Testis (tissue), 2 donors: ENCODE measurements at regions not wholly inside any gene's neighbourhood (a gene's known extent, or its start where the extent isn't known, plus 50 kb on each side); places are given as distances from the start of the nearest gene placed in this dataset.

Experiments used
- DNase-seq: peaks from one replicate; pipeline ENCODE4 v3.0.0-alpha.2; 2019
- H3K27ac ChIP-seq, 2 donors: fragments of 200-600 bp; sonication (generic); one replicate each; pipeline ENCODE4 v1.5.1; 2019
- H3K27me3 ChIP-seq: fragments of 200-600 bp; sonication (generic); one replicate; pipeline ENCODE4 v1.5.1; 2019
- H3K36me3 ChIP-seq: fragments of 200-600 bp; sonication (generic); one replicate; pipeline ENCODE4 v1.5.1; 2017; ENCODE audit warnings: low read depth; ENCODE audit errors: missing control alignments
- H3K4me1 ChIP-seq: fragments of 200-600 bp; sonication (generic); one replicate; pipeline ENCODE4 v1.5.1; 2019
- H3K4me3 ChIP-seq, 2 donors: fragments of 200-600 bp; sonication (generic); one replicate each; pipeline ENCODE4 v1.5.1; 2017 to 2019
- H3K9me3 ChIP-seq: fragments of 200-600 bp; sonication (generic); one replicate; pipeline ENCODE4 v1.5.1; 2017
- CTCF ChIP-seq, 3 experiments: fragments of 450-650 bp in 2 of 3; fragments of 200-600 bp in 1 of 3; sonication (generic) in 1 of 3; IDR thresholded peaks; one replicate each; pipeline ENCODE4 v1.5.1; 2016 to 2019; ENCODE audit warnings: antibody characterized with exemption in 3 of 3, mild to moderate bottlenecking in 2 of 3, moderate library complexity in 1 of 3
- POLR2A ChIP-seq: fragments of 450-650 bp; IDR thresholded peaks from one replicate; pipeline ENCODE4 v1.6.1; 2017; ENCODE audit warnings: antibody characterized with exemption, mild to moderate bottlenecking, moderate library complexity
- WGBS, 2 donors: methylation state at CpG; one replicate each; pipeline ENCODE4 v1.1.5; 2018; 5-methylcytosine and 5-hydroxymethylcytosine counted together
- intact Hi-C: fragments of 100-400 bp; cut with DNase I; formaldehyde crosslinking; loops from one replicate; pipeline ENCODE4 v1.15.1; 2023; ENCODE audit warnings: low total_unique reads

DNA sequence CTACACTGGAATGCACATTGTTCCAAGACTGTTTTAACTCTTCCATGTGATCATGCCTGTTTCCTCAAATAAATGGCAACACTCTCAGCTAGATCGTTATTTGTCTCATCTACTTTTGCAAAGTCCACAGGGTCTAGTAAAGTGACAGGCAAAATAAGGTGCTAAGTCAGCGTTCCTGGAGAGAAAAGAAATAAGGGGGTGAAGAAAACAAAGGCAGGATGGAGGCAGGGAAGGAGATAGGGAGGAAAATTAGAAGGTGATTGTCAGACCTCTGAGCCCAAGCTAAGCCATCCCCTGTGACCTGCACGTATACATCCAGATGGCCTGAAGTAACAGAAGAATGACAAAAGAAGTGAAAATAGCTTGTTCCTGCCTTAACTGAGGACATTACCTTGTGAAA, 132.1 kb downstream of the RAB38 start:
- Histone ChIP-seq H3K27ac (no peak overlapping the region), H3K9me3 (no peaks in the 10 kb centered on the region), H3K4me1 (no peaks in the 10 kb centered on the region), H3K27me3 (no peaks in the 10 kb centered on the region), H3K4me3 (no peak overlapping the region), H3K36me3 (no peaks in the 10 kb centered on the region)
- TF ChIP-seq CTCF (IDR thresholded peaks at IDR 0.05) (no peak), POLR2A (no peak)
- WGBS, 2 donors, result 51 to 65% methylated on average over 3 of the region's 3 CpGs
- intact Hi-C loops, result no loop called here
- no peak for DNase-seq

DNA sequence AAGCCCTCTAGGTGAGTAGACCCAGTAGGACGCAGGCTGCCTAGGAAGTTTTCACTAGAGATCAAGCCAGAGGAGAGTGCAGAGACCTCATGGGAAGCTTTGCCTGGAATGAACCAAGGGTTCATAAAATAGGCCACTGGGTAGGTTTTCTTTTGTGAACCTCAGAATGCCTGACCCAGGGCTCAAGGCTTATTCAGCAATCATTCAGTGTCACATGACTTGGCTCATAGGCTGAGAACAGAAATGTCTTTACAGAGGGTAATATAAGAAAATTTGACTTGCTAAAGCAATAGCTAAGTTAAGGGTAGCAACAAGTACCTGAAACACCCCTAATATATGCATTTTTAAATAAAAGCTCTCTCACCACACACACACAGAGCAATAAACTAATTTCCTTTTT, 132.6 kb downstream of the RAB38 start:
- no peak for DNase-seq
- intact Hi-C loops, result no loop called here
- 67 to 77% methylated on average over 1 of the region's 1 CpG for WGBS, 2 donors

GRCh38 chr11:88042238-88042637, 133.0 kb downstream of the RAB38 start:
- Histone ChIP-seq H3K27ac (no peak overlapping the region), H3K4me1 (no peaks in the 10 kb centered on the region), H3K36me3 (no peaks in the 10 kb centered on the region), H3K4me3 (no peak overlapping the region), H3K9me3 (no peaks in the 10 kb centered on the region), H3K27me3 (no peaks in the 10 kb centered on the region)
- WGBS, 2 donors, result 73 to 87% methylated on average over 2 of the region's 2 CpGs
- intact Hi-C loops, result no loop called here
- TF ChIP-seq POLR2A, result no peak
- no peak for TF ChIP-seq CTCF (IDR thresholded peaks at IDR 0.05)
- no peak for DNase-seq

More for the DNA sequence above, 132.6 kb downstream of the RAB38 start:
- TF ChIP-seq CTCF (IDR thresholded peaks at IDR 0.05) (no peak), POLR2A (no peak)
- Histone ChIP-seq H3K36me3 (no peaks in the 10 kb centered on the region), H3K9me3 (no peaks in the 10 kb centered on the region), H3K27me3 (no peaks in the 10 kb centered on the region), H3K4me1 (no peaks in the 10 kb centered on the region), H3K27ac (no peak overlapping the region), H3K4me3 (no peak overlapping the region)

DNA sequence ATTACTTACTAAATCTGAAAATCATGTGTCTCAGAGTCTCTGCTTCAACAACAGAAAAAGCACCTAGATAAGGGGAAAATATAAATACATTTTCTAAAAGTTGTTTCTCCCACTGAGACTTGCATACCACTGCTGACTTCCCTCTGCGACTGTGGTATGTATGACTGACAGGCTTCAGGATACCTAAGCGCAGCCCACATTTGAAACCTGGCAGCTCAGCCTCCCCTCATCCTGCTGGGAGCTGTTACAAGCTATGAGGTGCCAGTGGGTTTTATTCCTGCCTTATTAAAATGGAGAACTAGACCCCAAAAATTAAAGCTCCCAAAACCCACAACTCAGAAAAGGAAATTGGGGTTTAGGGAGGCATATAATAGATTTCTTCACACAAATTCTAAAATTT, 133.6 kb downstream of the RAB38 start:
- TF ChIP-seq CTCF (IDR thresholded peaks at IDR 0.05) (no peak), POLR2A (no peak)
- Histone ChIP-seq H3K36me3 (no peaks in the 10 kb centered on the region), H3K4me1 (no peaks in the 10 kb centered on the region), H3K27ac (no peak overlapping the region), H3K9me3 (no peaks in the 10 kb centered on the region), H3K4me3 (no peak overlapping the region), H3K27me3 (no peaks in the 10 kb centered on the region)
- intact Hi-C loops, result no loop called here
- WGBS, 2 donors, result 76 to 87% methylated on average over 2 of the region's 2 CpGs
- no peak for DNase-seq

GRCh38 chr11:88040148-88040496, 135.1 kb downstream of the RAB38 start:
- Histone ChIP-seq H3K4me3 (no peak overlapping the region), H3K4me1 (no peaks in the 10 kb centered on the region), H3K36me3 (no peaks in the 10 kb centered on the region), H3K9me3 (no peaks in the 10 kb centered on the region), H3K27me3 (no peaks in the 10 kb centered on the region), H3K27ac (no peak overlapping the region)
- TF ChIP-seq CTCF (IDR thresholded peaks at IDR 0.05) (no peak), POLR2A (no peak)
- WGBS, 2 donors, result 89 to 92% methylated on average over 1 of the region's 1 CpG
- DNase-seq, result no peak
- intact Hi-C loops, result no loop called here
